HEK293T (cell line): ENCODE measurements at regions not wholly inside any gene's neighbourhood (a gene's known extent, or its start where the extent isn't known, plus 50 kb on each side); places are given as distances from the start of the nearest gene placed in this dataset.

Experiments used
- ARNT ChIP-seq: fragments of 450-650 bp; IDR thresholded peaks from 2 replicates; pipeline ENCODE4 v1.6.1; 2017; ENCODE audit warnings: mild to moderate bottlenecking
- BHLHE40 ChIP-seq: fragments of 450-650 bp; IDR thresholded peaks from 2 replicates; pipeline ENCODE4 v1.6.1; 2016; ENCODE audit warnings: mild to moderate bottlenecking, moderate library complexity, borderline replicate concordance
- CTBP1 ChIP-seq: fragments of 450-650 bp; IDR thresholded peaks from 2 replicates; pipeline ENCODE4 v1.6.1; 2016; ENCODE audit warnings: borderline replicate concordance
- FOXK2 ChIP-seq: fragments of 450-650 bp; IDR thresholded peaks from 2 replicates; pipeline ENCODE4 v1.6.1; 2016; ENCODE audit warnings: mild to moderate bottlenecking
- FOXM1 ChIP-seq: fragments of 450-650 bp; IDR thresholded peaks from 2 replicates; pipeline ENCODE4 v1.6.1; 2017; ENCODE audit warnings: mild to moderate bottlenecking, borderline replicate concordance
- NFRKB ChIP-seq: fragments of 450-650 bp; IDR thresholded peaks from 2 replicates; pipeline ENCODE4 v1.6.1; 2016; ENCODE audit warnings: mild to moderate bottlenecking, moderate library complexity

- TF ChIP-seq FOXM1 (no peak), BHLHE40 (no peak), FOXK2 (no peak), ARNT (no peak), CTBP1 (no peak), NFRKB (no peak)
These were observed 77.0 kb upstream of the ZSWIM6 start for GRCh38 chr5:61254969-61255555.
